ENCODE measurements at regions not wholly inside any gene's neighbourhood (a gene's known extent, or its start where the extent isn't known, plus 50 kb on each side); places are given as distances from the start of the nearest gene placed in this dataset.

GRCh38 chr5:88142886-88143692, 125.6 kb downstream of the TMEM161B start:
- peak overlapping the region; percentile 63; the same call in 1 of the 2 replicates for H3K4me2 ChIP-seq
- H3K9ac ChIP-seq = no peak overlapping the region
- POLR2A ChIA-PET = no interaction called here
- no peaks in the 10 kb centered on the region for H3K9me2 ChIP-seq
- peaks cover 0 to 11% of the 10 kb centered on the region in 2 experiments; a peak in 1 of 4 replicates for H3K4me1 ChIP-seq (ENCODE audit: control insufficient read depth in 1 of 2, insufficient read depth in 2 of 2, low read depth in 1 of 2, low read length in 1 of 2)
- TF ChIP-seq, protein P1, sequence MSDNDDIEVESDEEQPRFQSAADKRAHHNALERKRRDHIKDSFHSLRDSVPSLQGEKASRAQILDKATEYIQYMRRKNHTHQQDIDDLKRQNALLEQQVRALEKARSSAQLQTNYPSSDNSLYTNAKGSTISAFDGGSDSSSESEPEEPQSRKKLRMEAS (IDR thresholded peaks at IDR 0.05; ENCODE audit: low read depth) = no peak
- TF ChIP-seq MEF2A (IDR thresholded peaks at IDR 0.05; ENCODE audit: borderline replicate concordance, low read depth) = no peak
- TF ChIP-seq CTCF (IDR thresholded peaks at IDR 0.05) = no peak
- no peak for TF ChIP-seq REST (IDR thresholded peaks at IDR 0.05; ENCODE audit: low read depth, low read length)
- no peak for TF ChIP-seq FOXJ3 (CRISPR knock-in tag; IDR thresholded peaks at IDR 0.05)
- TF ChIP-seq, protein P2, sequence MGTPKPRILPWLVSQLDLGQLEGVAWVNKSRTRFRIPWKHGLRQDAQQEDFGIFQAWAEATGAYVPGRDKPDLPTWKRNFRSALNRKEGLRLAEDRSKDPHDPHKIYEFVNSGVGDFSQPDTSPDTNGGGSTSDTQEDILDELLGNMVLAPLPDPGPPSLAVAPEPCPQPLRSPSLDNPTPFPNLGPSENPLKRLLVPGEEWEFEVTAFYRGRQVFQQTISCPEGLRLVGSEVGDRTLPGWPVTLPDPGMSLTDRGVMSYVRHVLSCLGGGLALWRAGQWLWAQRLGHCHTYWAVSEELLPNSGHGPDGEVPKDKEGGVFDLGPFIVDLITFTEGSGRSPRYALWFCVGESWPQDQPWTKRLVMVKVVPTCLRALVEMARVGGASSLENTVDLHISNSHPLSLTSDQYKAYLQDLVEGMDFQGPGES (IDR thresholded peaks at IDR 0.05; ENCODE audit: low read depth, low read length) = no peak
- no peak; the same call in 1 of the 2 replicates for TF ChIP-seq EZH2phosphoT487 (IDR thresholded peaks at IDR 0.05; ENCODE audit: borderline replicate concordance, low read depth)
- no peak for TF ChIP-seq TEAD4 (IDR thresholded peaks at IDR 0.05; ENCODE audit: borderline replicate concordance, insufficient read depth)
- no peak for TF ChIP-seq POLR2AphosphoS5 (IDR thresholded peaks at IDR 0.05; ENCODE audit: low read depth, low read length)
- no peak for TF ChIP-seq SIN3A (IDR thresholded peaks at IDR 0.05; ENCODE audit: borderline replicate concordance, low read depth, low read length)
- TF ChIP-seq USF1 (IDR thresholded peaks at IDR 0.05; ENCODE audit: borderline replicate concordance, low read depth) = no peak
- TF ChIP-seq, protein P3, sequence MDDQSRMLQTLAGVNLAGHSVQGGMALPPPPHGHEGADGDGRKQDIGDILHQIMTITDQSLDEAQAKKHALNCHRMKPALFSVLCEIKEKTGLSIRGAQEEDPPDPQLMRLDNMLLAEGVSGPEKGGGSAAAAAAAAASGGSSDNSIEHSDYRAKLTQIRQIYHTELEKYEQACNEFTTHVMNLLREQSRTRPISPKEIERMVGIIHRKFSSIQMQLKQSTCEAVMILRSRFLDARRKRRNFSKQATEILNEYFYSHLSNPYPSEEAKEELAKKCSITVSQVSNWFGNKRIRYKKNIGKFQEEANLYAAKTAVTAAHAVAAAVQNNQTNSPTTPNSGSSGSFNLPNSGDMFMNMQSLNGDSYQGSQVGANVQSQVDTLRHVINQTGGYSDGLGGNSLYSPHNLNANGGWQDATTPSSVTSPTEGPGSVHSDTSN (IDR thresholded peaks at IDR 0.05) = no peak
- no peak for TF ChIP-seq EP300 (IDR thresholded peaks at IDR 0.05; ENCODE audit: borderline replicate concordance in 1 of 2, low read depth in 1 of 2, low read length in 1 of 2)
- TF ChIP-seq FOSL2 (IDR thresholded peaks at IDR 0.05; ENCODE audit: borderline replicate concordance, low read depth) = no peak
- TF ChIP-seq SMC3 (IDR thresholded peaks at IDR 0.05; ENCODE audit: low read depth, low read length) = no peak
- no peaks in the 10 kb centered on the region for H3K79me2 ChIP-seq (ENCODE audit: insufficient read depth)
- peak overlapping the region in 1 of 2 experiments; percentile 11; a peak in 2 of 4 replicates for H3K4me3 ChIP-seq (ENCODE audit: low read depth in 2 of 2, low read length in 1 of 2)
- WGBS (ENCODE audit: low lambda C conversion rate) = 15% methylated on average over 20 of the region's 20 CpGs
- DNase-seq = no peak
- no peaks in the 10 kb centered on the region for H4K20me1 ChIP-seq (ENCODE audit: insufficient read depth)
- CTCF ChIA-PET = interaction anchor here (1.0 to 1.4 kb wide), 5 partner anchors 22 to 548 kb away, joined by 3 to 4 read pairs (median 4); no protein-coding TSS in a partner anchor
- no peaks in the 10 kb centered on the region for H3K9me3 ChIP-seq
- H3F3A ChIP-seq (replicated peaks; ENCODE audit: insufficient read depth) = no peaks in the 10 kb centered on the region
- H2AFZ ChIP-seq (ENCODE audit: low read depth) = no peak overlapping the region
- no peaks in the 10 kb centered on the region for H3K36me3 ChIP-seq (replicated peaks in 1 of 2; ENCODE audit: control insufficient read depth in 1 of 2, insufficient read depth in 2 of 2, low read length in 1 of 2)
- H3K27me3 ChIP-seq (ENCODE audit: insufficient read depth) = peaks cover 56% of the 10 kb centered on the region
- no peak overlapping the region for H3K27ac ChIP-seq (ENCODE audit: low read depth in 2 of 2, low read length in 1 of 2)

Data from SK-N-SH (cell line).